Activated CD8-positive, alpha-beta memory T cell treated with anti-CD3 and anti-CD28 coated beads, Interleukin-2, amount 10 ng/mL, durations not matched to agents 7 days and 5 days (primary cell): ENCODE measurements at regions not wholly inside any gene's neighbourhood (a gene's known extent, or its start where the extent isn't known, plus 50 kb on each side); places are given as distances from the start of the nearest gene placed in this dataset.
"Not testable (repeated sequence)": the region's sequence is repeated elsewhere in the genome, so short reads cannot be mapped to it uniquely, and the experiment has no call there.

Experiments
- ATAC-seq: fragments of 150-1000 bp; cut with Tn5 transposase; one replicate; pipeline ENCODE4 v1.10.0; 2021; ENCODE audit warnings: moderate library complexity
- CTCF ChIA-PET: fragments of 350-600 bp; sonication (Branson Sonifier 250); formaldehyde crosslinking; loops from one replicate; lab custom pipeline; 2021; ENCODE audit warnings: antibody characterized with exemption; lab: Charles Lee
- DNase-seq: peaks from one replicate; pipeline ENCODE4 v3.0.0-alpha.2; 2020
- H3K27ac Mint-ChIP-seq: one replicate; pipeline ENCODE4 v1.8.0; 2021; ENCODE audit warnings: mild to moderate bottlenecking, mixed read lengths
- H3K27me3 Mint-ChIP-seq: one replicate; pipeline ENCODE4 v1.8.0; 2021; ENCODE audit warnings: mixed read lengths
- H3K36me3 Mint-ChIP-seq: one replicate; pipeline ENCODE4 v1.8.0; 2021; ENCODE audit warnings: mild to moderate bottlenecking, mixed read lengths
- H3K4me1 Mint-ChIP-seq: one replicate; pipeline ENCODE4 v1.8.0; 2021; ENCODE audit warnings: mixed read lengths
- H3K4me3 Mint-ChIP-seq: one replicate; pipeline ENCODE4 v1.8.0; 2021; ENCODE audit warnings: mild to moderate bottlenecking, moderate library complexity, mixed read lengths
- H3K9me3 Mint-ChIP-seq: one replicate; pipeline ENCODE4 v1.8.0; 2022; ENCODE audit warnings: low read depth, mixed read lengths

DNA sequence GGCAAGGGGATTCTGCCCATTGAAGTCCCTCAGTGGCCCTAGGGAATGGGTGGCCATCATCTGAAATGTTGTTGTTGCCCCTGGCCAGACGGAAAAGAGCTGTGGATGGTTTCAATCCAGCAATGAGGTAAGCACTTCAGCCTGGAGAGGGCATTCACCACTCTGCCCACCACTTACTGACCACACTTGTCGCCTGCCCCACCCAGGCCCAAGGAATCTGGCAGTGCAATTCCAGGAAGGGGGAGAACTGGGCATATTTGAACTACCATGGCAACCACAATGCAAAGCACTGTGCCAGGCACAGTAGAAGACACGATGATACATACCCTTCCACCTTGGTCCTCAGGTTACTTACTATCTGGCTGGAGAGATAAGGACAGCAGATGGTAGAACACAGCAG is 161.6 kb downstream of the PDGFRA start:
- no peak overlapping the region for H3K27ac Mint-ChIP-seq
- CTCF ChIA-PET, result no interaction called here
- no peaks in the 10 kb centered on the region for H3K9me3 Mint-ChIP-seq
- H3K36me3 Mint-ChIP-seq, result no peaks in the 10 kb centered on the region
- no peak overlapping the region for H3K4me3 Mint-ChIP-seq
- H3K4me1 Mint-ChIP-seq, result no peaks in the 10 kb centered on the region
- H3K27me3 Mint-ChIP-seq, result no peaks in the 10 kb centered on the region
- no peak for DNase-seq
- ATAC-seq, result no peak

DNA sequence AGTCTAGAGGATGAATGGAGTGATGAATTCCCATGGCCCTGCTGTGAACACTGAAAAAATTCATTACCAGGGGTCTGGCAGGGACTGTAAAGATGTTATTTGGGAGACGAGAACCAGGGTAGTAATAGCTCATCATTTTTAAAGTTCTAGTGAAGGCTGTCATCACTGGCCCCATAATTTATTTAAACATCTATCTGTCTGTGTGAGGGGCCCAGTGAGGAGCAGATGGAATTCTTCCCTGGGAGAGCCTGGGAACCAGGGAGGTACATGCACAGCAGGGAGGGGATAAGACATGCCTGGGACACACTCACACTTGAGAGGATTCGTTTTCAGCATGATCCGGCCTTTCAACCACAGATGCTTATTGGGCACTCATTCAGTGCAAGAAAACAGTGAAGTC is 162.0 kb downstream of the PDGFRA start:
- ATAC-seq (no peak), DNase-seq (no peak)
- no peak overlapping the region for H3K27ac Mint-ChIP-seq
- H3K9me3 Mint-ChIP-seq, result no peaks in the 10 kb centered on the region
- H3K4me3 Mint-ChIP-seq, result no peak overlapping the region
- H3K27me3 Mint-ChIP-seq, result no peaks in the 10 kb centered on the region
- CTCF ChIA-PET, result no interaction called here
- no peaks in the 10 kb centered on the region for H3K4me1 Mint-ChIP-seq
- no peaks in the 10 kb centered on the region for H3K36me3 Mint-ChIP-seq

DNA sequence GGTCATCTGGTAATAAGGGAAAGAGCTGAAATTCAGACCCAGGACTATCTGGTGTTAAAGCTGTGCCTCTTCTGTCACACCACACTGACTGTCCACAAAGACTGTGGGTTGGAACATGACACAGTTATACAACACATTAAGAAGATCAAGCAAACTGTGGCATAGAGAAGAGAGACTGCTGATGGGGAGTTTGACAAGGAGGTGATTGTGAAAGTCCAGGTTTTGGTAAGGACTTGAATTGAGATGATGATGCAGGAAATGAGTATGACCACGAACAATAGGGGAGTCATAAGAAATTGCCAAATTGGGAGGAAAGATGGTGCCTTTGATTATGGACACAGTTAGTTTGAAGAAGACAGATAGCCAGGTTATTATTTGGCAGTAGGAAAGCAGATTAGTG is 163.4 kb downstream of the PDGFRA start:
- ATAC-seq (no peak), DNase-seq (no peak)
- H3K27me3 Mint-ChIP-seq, result no peaks in the 10 kb centered on the region
- H3K4me3 Mint-ChIP-seq, result no peak overlapping the region
- CTCF ChIA-PET, result no interaction called here
- H3K9me3 Mint-ChIP-seq, result no peaks in the 10 kb centered on the region
- no peak overlapping the region for H3K27ac Mint-ChIP-seq
- no peaks in the 10 kb centered on the region for H3K4me1 Mint-ChIP-seq
- H3K36me3 Mint-ChIP-seq, result no peaks in the 10 kb centered on the region

DNA sequence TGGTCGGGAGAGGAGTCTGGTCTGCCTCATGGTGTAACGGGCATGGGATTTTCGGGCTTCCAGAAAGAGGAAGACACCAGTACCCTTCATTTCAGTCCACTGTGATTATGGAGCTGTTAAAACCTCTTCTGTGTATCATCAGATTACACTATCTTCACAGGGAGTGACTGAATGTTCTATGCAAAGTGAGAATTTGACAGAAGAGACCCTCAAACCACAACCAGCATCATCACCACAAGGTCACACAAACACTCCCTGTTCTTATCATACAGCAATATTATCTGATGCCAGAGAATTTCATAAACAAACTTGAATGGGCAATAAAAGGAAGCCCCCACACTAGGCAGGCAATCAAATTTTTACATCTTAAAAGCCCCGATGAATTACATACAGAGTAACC is 164.2 kb downstream of the PDGFRA start:
- no peak overlapping the region for H3K4me3 Mint-ChIP-seq
- CTCF ChIA-PET, result no interaction called here
- no peaks in the 10 kb centered on the region for H3K27me3 Mint-ChIP-seq
- H3K36me3 Mint-ChIP-seq, result no peaks in the 10 kb centered on the region
- H3K27ac Mint-ChIP-seq, result no peak overlapping the region
- no peak for ATAC-seq
- DNase-seq, result no peak
- H3K4me1 Mint-ChIP-seq, result no peaks in the 10 kb centered on the region
- H3K9me3 Mint-ChIP-seq, result no peaks in the 10 kb centered on the region

DNA sequence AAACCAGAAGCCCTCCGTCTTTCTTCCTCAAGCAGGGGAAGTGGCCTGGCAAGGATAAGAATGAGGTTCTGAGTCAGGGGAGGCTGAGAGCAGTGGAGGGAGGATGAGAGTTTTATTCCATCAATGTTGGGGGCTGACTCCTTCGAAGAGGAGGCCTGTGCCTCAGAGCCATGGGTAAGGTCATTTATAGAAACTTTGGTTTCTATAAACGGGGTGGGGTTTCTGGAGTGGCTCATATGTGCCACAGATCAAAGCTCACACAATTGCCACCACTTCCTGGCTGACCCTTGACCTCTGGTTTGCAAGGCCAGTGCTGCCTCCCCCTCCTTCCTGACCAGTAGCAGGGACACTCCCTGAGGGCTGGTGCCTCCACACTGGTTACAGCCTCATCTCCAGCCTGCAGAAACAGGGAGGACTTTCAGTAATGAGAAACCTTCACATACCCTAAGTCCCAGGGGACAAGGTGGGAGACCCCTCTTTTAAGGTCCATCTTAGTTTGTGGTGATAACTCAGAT is 166.0 kb downstream of the PDGFRA start:
- H3K9me3 Mint-ChIP-seq, result no peaks in the 10 kb centered on the region
- no peak for DNase-seq
- H3K27ac Mint-ChIP-seq, result no peak overlapping the region
- H3K4me3 Mint-ChIP-seq, result no peak overlapping the region
- H3K27me3 Mint-ChIP-seq, result no peaks in the 10 kb centered on the region
- H3K36me3 Mint-ChIP-seq, result no peaks in the 10 kb centered on the region
- no peak for ATAC-seq
- no peaks in the 10 kb centered on the region for H3K4me1 Mint-ChIP-seq
- CTCF ChIA-PET, result no interaction called here

DNA sequence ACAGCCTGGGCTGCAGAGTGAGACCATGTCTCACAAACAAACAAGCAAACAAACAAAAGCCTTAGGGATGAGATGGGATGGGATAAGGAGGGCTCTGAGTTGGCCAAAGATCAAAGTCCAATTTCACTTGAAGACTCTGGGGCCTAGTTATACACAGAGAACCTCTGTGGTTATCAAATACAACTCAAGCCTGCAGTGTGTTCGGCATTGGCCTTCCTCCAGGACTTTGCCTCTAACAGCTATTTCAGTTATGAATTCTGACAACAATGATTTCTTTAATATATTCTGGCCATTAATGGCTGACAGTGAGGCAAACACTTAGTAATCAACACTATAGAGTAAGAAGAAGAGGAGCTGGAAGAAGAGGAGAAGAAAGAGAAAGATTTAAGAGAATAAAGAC is 171.1 kb downstream of the PDGFRA start:
- ATAC-seq (no peak), DNase-seq (no peak)
- Mint-ChIP-seq H3K9me3 (no peaks in the 10 kb centered on the region), H3K4me1 (no peaks in the 10 kb centered on the region), H3K36me3 (no peaks in the 10 kb centered on the region), H3K27me3 (no peaks in the 10 kb centered on the region), H3K27ac (no peak overlapping the region), H3K4me3 (no peak overlapping the region)
- CTCF ChIA-PET, result no interaction called here

DNA sequence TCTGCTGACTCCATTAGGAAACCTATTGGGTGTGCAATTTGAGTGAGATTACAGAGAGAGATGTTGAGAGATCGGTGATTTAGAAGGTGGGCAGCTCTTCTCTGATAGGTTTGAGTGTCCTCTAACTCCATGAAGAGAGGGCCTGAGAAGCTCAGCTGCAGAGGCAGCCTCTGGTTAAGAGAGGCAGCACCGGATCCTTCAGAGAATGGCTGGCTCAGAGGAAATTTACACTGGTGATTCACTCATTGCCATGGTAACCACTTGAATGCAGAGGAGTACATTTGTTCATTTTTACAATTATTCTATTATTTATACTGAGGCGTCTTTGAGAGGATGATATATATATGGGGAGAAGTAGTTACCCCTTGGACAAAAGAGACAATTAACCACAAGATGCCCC is 171.7 kb downstream of the PDGFRA start:
- H3K4me1 Mint-ChIP-seq, result no peaks in the 10 kb centered on the region
- no peaks in the 10 kb centered on the region for H3K36me3 Mint-ChIP-seq
- DNase-seq (no peak), ATAC-seq (no peak)
- H3K9me3 Mint-ChIP-seq, result no peaks in the 10 kb centered on the region
- H3K4me3 Mint-ChIP-seq, result no peak overlapping the region
- no peaks in the 10 kb centered on the region for H3K27me3 Mint-ChIP-seq
- no peak overlapping the region for H3K27ac Mint-ChIP-seq
- CTCF ChIA-PET, result no interaction called here

DNA sequence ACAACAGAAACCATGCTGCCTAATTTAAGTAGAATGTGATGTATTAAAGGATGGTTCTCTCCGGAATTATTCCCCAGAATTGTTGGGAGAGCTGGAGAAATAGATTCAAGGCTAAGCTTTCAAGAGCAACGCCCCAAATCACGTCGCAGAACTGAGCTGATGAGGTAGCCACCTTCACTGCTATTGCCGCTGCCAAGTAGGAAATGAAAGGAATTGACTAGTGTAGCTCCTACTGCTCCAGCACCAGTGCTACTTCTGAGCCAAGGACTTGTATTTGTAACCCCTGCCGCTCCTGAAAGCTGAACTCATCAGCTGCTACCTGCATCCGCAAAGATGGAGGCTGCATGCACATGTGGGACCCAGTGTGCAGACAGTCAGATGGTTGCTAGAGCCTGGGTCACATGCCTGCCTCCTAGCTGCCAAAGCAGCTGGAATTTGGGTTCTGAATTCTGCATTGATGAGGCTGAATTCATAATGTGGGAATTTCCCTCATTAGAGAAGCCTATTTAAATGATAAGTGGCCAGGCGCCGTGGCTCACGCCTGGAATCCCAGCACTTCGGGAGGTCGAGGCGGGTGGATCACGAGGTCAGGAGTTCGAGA is 173.9 kb downstream of the PDGFRA start:
- Mint-ChIP-seq H3K9me3 (no peaks in the 10 kb centered on the region), H3K4me1 (no peaks in the 10 kb centered on the region), H3K27me3 (no peaks in the 10 kb centered on the region), H3K36me3 (no peaks in the 10 kb centered on the region), H3K27ac (no peak overlapping the region), H3K4me3 (no peak overlapping the region)
- CTCF ChIA-PET, result interaction anchor here (0.9 kb wide), 1 partner anchor 533 kb away, joined by 3 read pairs; no protein-coding TSS in a partner anchor
- no peak for DNase-seq
- no peak for ATAC-seq

DNA sequence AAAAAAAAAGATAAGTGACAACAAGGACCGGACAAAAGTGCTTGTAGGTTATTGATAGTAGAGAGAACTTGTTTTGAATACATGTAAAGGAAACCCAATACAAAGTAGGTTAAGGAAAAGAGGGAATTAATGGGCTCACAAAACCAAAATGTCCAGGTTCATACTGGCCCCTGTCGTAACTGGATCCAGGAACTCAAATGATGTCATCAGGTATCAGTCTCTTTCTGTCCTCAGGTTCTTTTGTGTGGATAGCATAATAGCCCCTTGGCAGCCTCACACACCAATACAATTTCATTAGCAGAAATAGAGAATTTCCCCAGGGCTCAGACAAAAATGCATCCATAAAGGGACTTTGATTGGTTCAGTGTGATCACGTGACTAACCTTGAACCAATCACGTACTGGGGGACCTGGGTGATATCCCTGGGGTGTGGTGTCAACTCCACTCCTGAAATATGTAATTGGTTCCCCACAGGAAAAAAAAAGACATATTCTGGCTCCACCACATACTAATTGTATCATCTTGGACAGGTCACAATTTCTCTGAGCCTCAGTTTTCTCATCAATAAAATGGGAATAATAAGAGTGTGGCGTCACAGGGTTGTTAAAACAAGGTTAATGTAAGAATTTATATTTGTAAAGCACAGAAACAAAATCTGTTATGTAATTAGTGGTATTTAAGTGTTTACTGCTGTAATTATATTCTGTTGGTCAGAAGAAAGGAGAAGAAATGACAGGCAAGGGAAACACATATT is 174.8 kb downstream of the PDGFRA start:
- no peak for ATAC-seq
- Mint-ChIP-seq H3K36me3 (no peaks in the 10 kb centered on the region), H3K27me3 (no peaks in the 10 kb centered on the region), H3K9me3 (no peaks in the 10 kb centered on the region), H3K4me3 (no peak overlapping the region), H3K4me1 (no peaks in the 10 kb centered on the region), H3K27ac (no peak overlapping the region)
- DNase-seq, result no peak
- CTCF ChIA-PET, result no interaction called here

DNA sequence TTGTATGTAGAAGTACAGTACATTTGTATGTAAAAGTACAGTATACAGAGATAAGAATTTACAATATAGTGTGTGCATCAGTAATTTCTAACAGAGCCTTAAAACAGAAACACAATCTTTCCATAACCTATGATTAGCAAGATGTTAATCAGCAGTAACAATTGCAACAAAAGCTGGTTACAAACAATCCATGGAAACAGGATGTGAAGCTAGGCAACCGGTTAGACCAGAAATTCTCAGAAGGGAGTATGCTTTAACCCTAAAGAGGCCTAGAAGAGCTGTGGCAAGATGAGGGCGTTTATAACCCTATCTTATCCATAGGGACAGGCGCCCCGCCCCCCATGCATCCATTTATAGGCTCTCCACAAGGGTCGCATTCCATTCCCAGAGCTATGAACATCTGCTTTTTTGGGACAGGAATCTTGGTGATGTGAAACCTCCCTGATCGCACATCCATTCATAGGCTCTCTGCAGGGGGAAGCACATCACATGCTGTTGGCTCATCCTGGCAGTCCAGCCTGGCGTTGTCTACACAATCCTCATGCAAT is 180.3 kb downstream of the PDGFRA start:
- CTCF ChIA-PET, H3K4me3 Mint-ChIP-seq, H3K4me1 Mint-ChIP-seq, ATAC-seq, H3K36me3 Mint-ChIP-seq, H3K9me3 Mint-ChIP-seq, H3K27me3 Mint-ChIP-seq, DNase-seq, H3K27ac Mint-ChIP-seq: not testable (repeated sequence)

DNA sequence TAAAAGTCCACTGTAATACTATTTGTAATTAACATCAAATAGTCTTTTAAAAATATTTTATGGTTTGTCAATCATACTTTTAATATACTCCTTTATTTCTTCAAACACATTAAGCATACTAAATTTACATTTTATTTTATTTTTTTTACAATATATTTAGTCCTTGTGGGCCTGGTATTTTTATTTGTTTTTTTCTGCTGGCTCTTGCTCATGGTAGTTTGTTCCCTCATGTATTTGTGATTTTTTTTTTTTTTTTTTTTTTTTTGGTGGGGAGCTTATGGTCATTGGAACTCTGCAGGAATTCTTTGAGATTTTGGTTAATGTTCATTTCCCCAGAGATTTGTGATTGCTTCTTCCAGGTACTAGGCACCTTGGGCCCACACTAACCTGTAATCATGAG is 185.5 kb downstream of the PDGFRA start:
- H3K27me3 Mint-ChIP-seq, result no peaks in the 10 kb centered on the region
- CTCF ChIA-PET, result no interaction called here
- DNase-seq, result no peak
- H3K27ac Mint-ChIP-seq, result no peak overlapping the region
- no peak for ATAC-seq
- H3K36me3 Mint-ChIP-seq, result no peaks in the 10 kb centered on the region
- H3K4me3 Mint-ChIP-seq, result no peak overlapping the region
- no peaks in the 10 kb centered on the region for H3K4me1 Mint-ChIP-seq
- peaks cover 2% of the 10 kb centered on the region for H3K9me3 Mint-ChIP-seq

DNA sequence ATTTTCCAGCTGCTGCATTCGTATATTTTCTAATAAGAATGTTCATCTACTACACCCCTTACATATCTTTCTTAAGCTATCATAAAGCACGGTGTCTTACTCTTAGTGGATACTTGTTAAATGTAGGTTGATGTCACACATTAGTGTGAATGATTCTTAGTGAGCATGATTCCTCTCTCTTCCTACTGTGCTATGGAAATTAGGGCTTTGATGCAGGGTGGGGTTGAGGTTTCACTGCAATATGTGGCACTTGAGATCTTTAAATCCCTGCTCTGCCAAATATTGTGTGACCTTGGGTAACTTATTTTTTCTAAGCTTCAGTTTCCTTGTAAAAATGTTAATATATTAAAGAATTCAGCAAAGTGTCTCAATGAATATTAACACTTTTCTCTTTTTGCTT is 188.4 kb downstream of the PDGFRA start:
- DNase-seq (no peak), ATAC-seq (no peak)
- peaks cover 2% of the 10 kb centered on the region for H3K9me3 Mint-ChIP-seq
- H3K36me3 Mint-ChIP-seq, result no peaks in the 10 kb centered on the region
- no peak overlapping the region for H3K4me3 Mint-ChIP-seq
- H3K27me3 Mint-ChIP-seq, result no peaks in the 10 kb centered on the region
- H3K4me1 Mint-ChIP-seq, result no peaks in the 10 kb centered on the region
- CTCF ChIA-PET, result no interaction called here
- H3K27ac Mint-ChIP-seq, result no peak overlapping the region

DNA sequence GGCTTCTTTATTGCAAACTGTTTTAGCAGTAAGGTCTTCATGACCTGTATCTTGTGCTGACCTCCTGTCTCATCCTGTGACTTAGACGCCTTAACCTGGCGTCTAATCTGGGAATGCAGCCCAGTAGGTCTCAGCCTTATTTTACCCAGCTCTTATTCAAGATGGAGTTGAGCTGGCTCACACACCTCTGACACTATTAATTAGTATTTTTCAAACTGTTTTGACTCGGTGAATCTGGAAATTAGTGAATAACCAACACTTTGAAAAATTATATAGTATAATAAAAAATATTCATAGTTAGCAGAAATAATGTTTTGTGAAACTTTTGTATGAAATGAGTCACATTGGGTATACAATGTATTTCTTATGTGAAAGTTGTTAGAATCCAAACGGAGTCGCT is 189.4 kb downstream of the PDGFRA start:
- no peaks in the 10 kb centered on the region for H3K4me1 Mint-ChIP-seq
- DNase-seq (no peak), ATAC-seq (no peak)
- no peaks in the 10 kb centered on the region for H3K36me3 Mint-ChIP-seq
- CTCF ChIA-PET, result no interaction called here
- H3K27me3 Mint-ChIP-seq, result no peaks in the 10 kb centered on the region
- H3K4me3 Mint-ChIP-seq, result no peak overlapping the region
- peaks cover 2% of the 10 kb centered on the region for H3K9me3 Mint-ChIP-seq
- H3K27ac Mint-ChIP-seq, result no peak overlapping the region

DNA sequence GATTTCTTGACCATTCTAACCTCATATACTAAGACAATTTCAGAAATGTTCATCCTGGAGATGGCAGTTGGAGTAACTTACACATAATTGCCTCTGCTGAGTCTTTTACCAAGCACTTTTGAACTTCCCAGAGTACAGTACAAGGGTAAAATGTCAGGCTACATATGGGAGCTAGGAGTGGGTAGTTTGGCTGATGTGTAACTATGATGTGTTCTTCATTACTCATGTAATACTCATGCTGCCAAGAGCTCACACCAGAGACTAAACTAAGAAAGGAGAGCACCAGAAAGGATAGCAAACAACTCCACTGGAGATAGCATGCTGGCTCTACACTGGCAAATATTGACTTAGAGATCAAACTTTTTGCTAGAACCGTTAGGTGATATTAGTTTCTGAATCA is 194.0 kb downstream of the PDGFRA start:
- H3K36me3 Mint-ChIP-seq, result no peaks in the 10 kb centered on the region
- ATAC-seq (no peak), DNase-seq (no peak)
- CTCF ChIA-PET, result no interaction called here
- no peak overlapping the region for H3K4me3 Mint-ChIP-seq
- H3K4me1 Mint-ChIP-seq, result no peaks in the 10 kb centered on the region
- no peaks in the 10 kb centered on the region for H3K27me3 Mint-ChIP-seq
- H3K27ac Mint-ChIP-seq, result no peak overlapping the region
- H3K9me3 Mint-ChIP-seq, result no peaks in the 10 kb centered on the region
